ENCODE measurements at regions not wholly inside any gene's neighbourhood (a gene's known extent, or its start where the extent isn't known, plus 50 kb on each side); places are given as distances from the start of the nearest gene placed in this dataset.

DNA sequence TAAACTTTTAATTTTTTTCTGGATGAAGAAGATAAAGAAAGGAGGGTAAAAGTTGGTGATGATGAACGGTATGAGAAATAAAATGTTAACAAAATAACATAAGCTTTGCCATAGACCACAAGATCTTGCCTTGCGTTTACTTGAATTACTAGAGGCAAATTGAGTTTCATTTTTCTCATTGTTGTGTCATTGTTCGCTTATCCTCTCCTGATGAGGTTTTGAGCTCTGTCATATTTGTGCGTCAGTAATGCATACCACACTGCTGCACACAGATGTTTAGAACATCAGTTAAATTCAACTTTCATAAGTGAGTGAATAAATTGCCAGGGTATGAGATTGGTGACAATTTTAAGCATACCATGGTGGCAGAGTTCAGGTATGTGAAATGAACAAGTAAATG is 843.6 kb downstream of the SUCLG1 start:
- H3K4me3 ChIP-seq: no peak overlapping the region
- H3K4me1 ChIP-seq: no peaks in the 10 kb centered on the region
- intact Hi-C loops (cut with DNase I): no loop called here
- no peaks in the 10 kb centered on the region for H3K27me3 ChIP-seq
- H3K27ac ChIP-seq: no peak overlapping the region
- DNase-seq (no peak), ATAC-seq (no peak)
- TF ChIP-seq, protein P1, sequence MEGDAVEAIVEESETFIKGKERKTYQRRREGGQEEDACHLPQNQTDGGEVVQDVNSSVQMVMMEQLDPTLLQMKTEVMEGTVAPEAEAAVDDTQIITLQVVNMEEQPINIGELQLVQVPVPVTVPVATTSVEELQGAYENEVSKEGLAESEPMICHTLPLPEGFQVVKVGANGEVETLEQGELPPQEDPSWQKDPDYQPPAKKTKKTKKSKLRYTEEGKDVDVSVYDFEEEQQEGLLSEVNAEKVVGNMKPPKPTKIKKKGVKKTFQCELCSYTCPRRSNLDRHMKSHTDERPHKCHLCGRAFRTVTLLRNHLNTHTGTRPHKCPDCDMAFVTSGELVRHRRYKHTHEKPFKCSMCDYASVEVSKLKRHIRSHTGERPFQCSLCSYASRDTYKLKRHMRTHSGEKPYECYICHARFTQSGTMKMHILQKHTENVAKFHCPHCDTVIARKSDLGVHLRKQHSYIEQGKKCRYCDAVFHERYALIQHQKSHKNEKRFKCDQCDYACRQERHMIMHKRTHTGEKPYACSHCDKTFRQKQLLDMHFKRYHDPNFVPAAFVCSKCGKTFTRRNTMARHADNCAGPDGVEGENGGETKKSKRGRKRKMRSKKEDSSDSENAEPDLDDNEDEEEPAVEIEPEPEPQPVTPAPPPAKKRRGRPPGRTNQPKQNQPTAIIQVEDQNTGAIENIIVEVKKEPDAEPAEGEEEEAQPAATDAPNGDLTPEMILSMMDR (IDR thresholded peaks at IDR 0.05): no peak
- TF ChIP-seq POLR2A (IDR thresholded peaks at IDR 0.05): no peak
- H3K9me3 ChIP-seq: no peaks in the 10 kb centered on the region
- no peaks in the 10 kb centered on the region for H3K36me3 ChIP-seq (replicated peaks in 1 of 2; ENCODE audit: insufficient read depth in 1 of 2, low read depth in 2 of 2)
- WGBS, 2 donors: 75 to 85% methylated on average over 4 of the region's 4 CpGs

DNA sequence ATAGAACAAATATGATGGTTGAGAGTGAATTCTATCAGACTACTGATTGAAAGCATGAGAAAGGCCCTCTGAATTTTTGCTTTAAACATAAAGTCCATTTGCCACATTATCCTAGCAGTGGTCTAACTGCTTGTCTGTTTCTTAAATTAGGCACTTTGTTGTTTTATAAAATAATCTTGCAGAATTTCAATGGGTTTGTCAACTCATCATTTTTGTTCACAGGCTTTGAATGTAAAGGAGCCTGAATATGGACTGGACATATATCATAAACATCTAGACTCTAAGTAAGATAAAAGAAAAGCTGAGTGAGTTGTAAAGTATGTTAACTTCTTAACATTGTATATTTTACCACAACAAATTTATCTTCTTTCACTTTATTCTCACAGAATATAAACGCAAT is 845.9 kb downstream of the SUCLG1 start:
- Histone ChIP-seq H3K4me3 (no peak overlapping the region), H3K27me3 (no peaks in the 10 kb centered on the region), H3K27ac (no peak overlapping the region), H3K36me3 (replicated peaks in 1 of 2; ENCODE audit: insufficient read depth in 1 of 2, low read depth in 2 of 2) (no peaks in the 10 kb centered on the region), H3K4me1 (no peaks in the 10 kb centered on the region), H3K9me3 (no peaks in the 10 kb centered on the region)
- no peak for DNase-seq
- intact Hi-C loops (cut with DNase I): no loop called here
- no peak for ATAC-seq
- 79 to 81% methylated on average over 1 of the region's 1 CpG for WGBS, 2 donors
- TF ChIP-seq, protein P1 (IDR thresholded peaks at IDR 0.05): no peak
- TF ChIP-seq POLR2A (IDR thresholded peaks at IDR 0.05): no peak

DNA sequence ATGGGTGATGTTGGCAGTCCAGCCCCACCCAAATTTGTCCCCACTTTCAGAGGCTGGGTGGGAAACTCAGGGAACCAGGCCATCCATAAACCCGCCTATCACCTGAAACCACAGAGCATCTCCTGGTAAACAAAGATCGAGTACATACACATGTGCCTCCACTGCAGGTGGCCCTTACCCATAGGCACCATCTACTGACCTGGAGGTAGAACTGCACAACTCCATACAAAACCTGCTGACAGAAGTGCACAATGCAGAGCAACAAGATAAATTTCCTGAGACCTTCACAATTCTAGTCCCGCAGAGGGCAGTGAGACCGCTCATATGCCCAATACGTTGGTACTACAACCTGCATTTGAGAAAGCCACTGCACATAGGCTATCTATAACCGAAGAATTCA is 856.3 kb downstream of the SUCLG1 start:
- Histone ChIP-seq H3K27ac (no peak overlapping the region), H3K36me3 (replicated peaks in 1 of 2; ENCODE audit: insufficient read depth in 1 of 2, low read depth in 2 of 2) (no peaks in the 10 kb centered on the region), H3K9me3 (no peaks in the 10 kb centered on the region), H3K4me1 (no peaks in the 10 kb centered on the region), H3K27me3 (no peaks in the 10 kb centered on the region), H3K4me3 (no peak overlapping the region)
- intact Hi-C loops (cut with DNase I): no loop called here
- 80 to 88% methylated on average over 6 of the region's 6 CpGs for WGBS, 2 donors
- DNase-seq: no peak
- no peak for ATAC-seq
- no peak for TF ChIP-seq POLR2A (IDR thresholded peaks at IDR 0.05)
- TF ChIP-seq, protein P1 (IDR thresholded peaks at IDR 0.05): no peak

DNA sequence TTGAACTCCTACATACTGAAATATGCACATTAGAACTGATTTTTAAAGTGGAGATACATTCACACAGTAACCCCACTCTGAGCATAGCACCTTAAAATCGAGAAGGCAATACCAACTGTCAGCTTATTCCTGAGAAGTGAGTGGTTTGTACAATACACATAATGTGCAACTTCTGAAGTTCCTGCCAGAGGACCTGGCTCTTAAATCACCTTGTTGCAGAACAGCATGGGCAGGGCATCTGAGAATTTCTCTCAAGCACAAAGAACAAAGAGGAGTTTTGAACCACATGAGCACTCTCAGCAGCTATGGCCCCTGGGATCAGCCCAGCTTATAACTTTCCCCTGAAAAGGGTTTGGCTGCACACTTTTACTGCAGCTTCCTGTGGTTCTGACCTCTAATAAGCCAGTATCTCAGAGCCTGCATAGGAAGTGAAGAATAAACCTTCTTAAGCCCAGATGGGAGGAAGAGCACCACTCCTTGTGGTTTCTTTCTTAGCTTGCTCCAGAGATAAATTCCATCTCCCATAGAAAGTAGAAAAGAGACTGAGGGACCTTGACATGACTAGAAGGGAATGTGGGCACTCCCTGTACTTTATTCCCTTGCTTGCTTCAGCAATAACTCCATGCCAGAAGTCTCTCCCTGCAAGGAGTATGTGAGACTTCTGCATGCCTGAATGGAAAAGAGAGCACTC is 862.3 kb downstream of the SUCLG1 start:
- no peaks in the 10 kb centered on the region for H3K9me3 ChIP-seq
- TF ChIP-seq, protein P1 (IDR thresholded peaks at IDR 0.05): no peak
- no peak for TF ChIP-seq POLR2A (IDR thresholded peaks at IDR 0.05)
- DNase-seq (no peak), ATAC-seq (no peak)
- no peak overlapping the region for H3K27ac ChIP-seq
- H3K4me1 ChIP-seq: no peaks in the 10 kb centered on the region
- WGBS, 2 donors: 33 to 44% methylated on average over 1 of the region's 1 CpG
- intact Hi-C loops (cut with DNase I): no loop called here
- no peaks in the 10 kb centered on the region for H3K36me3 ChIP-seq (replicated peaks in 1 of 2; ENCODE audit: insufficient read depth in 1 of 2, low read depth in 2 of 2)
- no peak overlapping the region for H3K4me3 ChIP-seq
- no peaks in the 10 kb centered on the region for H3K27me3 ChIP-seq

DNA sequence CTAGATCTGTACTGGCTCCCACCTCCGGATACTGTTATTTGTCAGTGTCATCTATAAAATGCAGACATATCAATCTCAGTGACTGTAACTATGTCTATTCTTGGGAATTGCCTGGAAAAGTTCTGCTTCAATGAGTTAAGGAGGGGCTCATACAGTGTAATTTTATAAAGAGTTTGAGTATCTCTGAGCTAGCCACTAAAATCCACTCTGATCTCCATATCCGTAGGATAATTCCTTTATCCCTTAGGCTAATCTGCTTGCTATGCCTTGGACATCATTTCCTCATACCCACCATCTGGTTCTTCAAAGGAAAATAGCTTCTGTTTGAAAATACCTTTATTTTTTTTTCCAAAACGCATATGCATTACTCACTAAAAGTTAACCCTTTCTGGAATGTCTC is 863.2 kb downstream of the SUCLG1 start:
- H3K9me3 ChIP-seq: no peaks in the 10 kb centered on the region
- TF ChIP-seq, protein P1 (IDR thresholded peaks at IDR 0.05): no peak
- TF ChIP-seq POLR2A (IDR thresholded peaks at IDR 0.05): no peak
- H3K36me3 ChIP-seq (replicated peaks in 1 of 2; ENCODE audit: insufficient read depth in 1 of 2, low read depth in 2 of 2): no peaks in the 10 kb centered on the region
- no peaks in the 10 kb centered on the region for H3K27me3 ChIP-seq
- intact Hi-C loops (cut with DNase I): no loop called here
- no peak overlapping the region for H3K27ac ChIP-seq
- ATAC-seq (no peak), DNase-seq (no peak)
- H3K4me1 ChIP-seq: no peaks in the 10 kb centered on the region
- H3K4me3 ChIP-seq: no peak overlapping the region
- WGBS, 2 donors: 39 to 41% methylated on average over 3 of the region's 3 CpGs

All from body of pancreas (tissue), 4 donors.